Vagina (tissue), 2 donors: ENCODE measurements at regions not wholly inside any gene's neighbourhood (a gene's known extent, or its start where the extent isn't known, plus 50 kb on each side); places are given as distances from the start of the nearest gene placed in this dataset.

Experiments
- POLR2A ChIP-seq, 2 donors: fragments of 450-650 bp; IDR thresholded peaks; one replicate each; pipeline ENCODE4 v1.6.1; 2017; ENCODE audit warnings: antibody characterized with exemption in 2 of 2, mild to moderate bottlenecking in 2 of 2, moderate library complexity in 2 of 2
- POLR2AphosphoS5 ChIP-seq, 2 donors: sonication (generic); formaldehyde crosslinking; IDR thresholded peaks; one replicate each; pipeline ENCODE4 v1.9.0; 2017; ENCODE audit warnings: antibody characterized with exemption in 2 of 2, mild to moderate bottlenecking in 2 of 2, low read depth in 1 of 2; ENCODE audit not compliant: insufficient read depth in 1 of 2
- TF ChIP-seq, protein P1 (sequence below), 3 experiments: fragments of 450-650 bp in 2 of 3; fragments of 200-600 bp in 1 of 3; sonication (generic) in 1 of 3; IDR thresholded peaks; one replicate each; pipeline ENCODE4 v1.5.1; 2017 to 2019; ENCODE audit warnings: antibody characterized with exemption in 3 of 3, mild to moderate bottlenecking in 2 of 3, moderate library complexity in 2 of 3

DNA sequence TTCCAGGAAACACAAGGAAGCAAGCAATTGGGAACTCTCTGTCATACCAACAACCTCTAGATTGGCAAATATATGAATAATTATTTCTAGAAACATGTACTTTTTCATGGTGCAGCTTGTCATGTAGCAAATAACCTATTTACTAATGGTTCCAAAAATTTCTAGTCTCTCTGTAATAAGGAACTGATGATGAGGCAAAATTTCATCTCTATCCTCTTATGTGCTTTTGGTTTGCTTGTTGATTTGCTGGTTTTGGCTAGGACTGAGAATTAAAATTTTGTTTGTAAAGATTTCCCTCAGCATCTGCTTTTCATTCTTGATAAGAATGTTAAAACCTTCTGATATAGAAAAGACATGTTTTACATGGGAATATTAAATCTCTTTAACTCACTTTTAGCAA lies 123.2 kb upstream of the UFM1 start:
- TF ChIP-seq, protein P1, sequence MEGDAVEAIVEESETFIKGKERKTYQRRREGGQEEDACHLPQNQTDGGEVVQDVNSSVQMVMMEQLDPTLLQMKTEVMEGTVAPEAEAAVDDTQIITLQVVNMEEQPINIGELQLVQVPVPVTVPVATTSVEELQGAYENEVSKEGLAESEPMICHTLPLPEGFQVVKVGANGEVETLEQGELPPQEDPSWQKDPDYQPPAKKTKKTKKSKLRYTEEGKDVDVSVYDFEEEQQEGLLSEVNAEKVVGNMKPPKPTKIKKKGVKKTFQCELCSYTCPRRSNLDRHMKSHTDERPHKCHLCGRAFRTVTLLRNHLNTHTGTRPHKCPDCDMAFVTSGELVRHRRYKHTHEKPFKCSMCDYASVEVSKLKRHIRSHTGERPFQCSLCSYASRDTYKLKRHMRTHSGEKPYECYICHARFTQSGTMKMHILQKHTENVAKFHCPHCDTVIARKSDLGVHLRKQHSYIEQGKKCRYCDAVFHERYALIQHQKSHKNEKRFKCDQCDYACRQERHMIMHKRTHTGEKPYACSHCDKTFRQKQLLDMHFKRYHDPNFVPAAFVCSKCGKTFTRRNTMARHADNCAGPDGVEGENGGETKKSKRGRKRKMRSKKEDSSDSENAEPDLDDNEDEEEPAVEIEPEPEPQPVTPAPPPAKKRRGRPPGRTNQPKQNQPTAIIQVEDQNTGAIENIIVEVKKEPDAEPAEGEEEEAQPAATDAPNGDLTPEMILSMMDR (IDR thresholded peaks at IDR 0.05) = no peak
- no peak for TF ChIP-seq POLR2A (IDR thresholded peaks at IDR 0.05)
- no peak for TF ChIP-seq POLR2AphosphoS5 (IDR thresholded peaks at IDR 0.05; ENCODE audit: insufficient read depth in 1 of 2, low read depth in 1 of 2)
